Naive thymus-derived CD4-positive, alpha-beta T cell (primary cell): ENCODE measurements at regions not wholly inside any gene's neighbourhood (a gene's known extent, or its start where the extent isn't known, plus 50 kb on each side); places are given as distances from the start of the nearest gene placed in this dataset.

Source experiments
- ATAC-seq: fragments of 150-1000 bp; cut with Tn5 transposase; 2 replicates; pipeline ENCODE4 v1.10.0; 2021; ENCODE audit warnings: mild to moderate bottlenecking, moderate library complexity
- CTCF ChIA-PET: fragments of 350-600 bp; sonication (Branson Sonifier 250); formaldehyde crosslinking; loops from one replicate; lab custom pipeline; 2021; ENCODE audit warnings: antibody characterized with exemption; lab: Charles Lee
- POLR2A ChIA-PET: fragments of 350-600 bp; sonication (Branson Sonifier 250); formaldehyde crosslinking; loops from one replicate; lab custom pipeline; 2021; ENCODE audit warnings: antibody characterized with exemption, inconsistent platforms; lab: Charles Lee
- DNase-seq, 9 donors: peaks; one replicate each; pipeline versions ENCODE4 v3.0.0 to v3.0.0-alpha.2; 2020 to 2022; ENCODE audit warnings: mixed read lengths in 1 of 9
- H3K27ac ChIP-seq: one replicate; pipeline ENCODE4 v1.7.0; 2013; ENCODE audit warnings: mild to moderate bottlenecking, low read depth, low read length, moderate library complexity
- H3K27me3 ChIP-seq, 2 donors: one replicate each; pipeline ENCODE4 v1.7.0; 2013; ENCODE audit warnings: low read length in 2 of 2, mild to moderate bottlenecking in 2 of 2, moderate library complexity in 2 of 2; ENCODE audit not compliant: control insufficient read depth in 2 of 2, insufficient read depth in 2 of 2
- H3K36me3 ChIP-seq, 3 experiments: 1 replicate in 2 of 3; 2 replicates in 1 of 3; pipeline ENCODE4 v1.7.0; 2013; ENCODE audit warnings: low read length in 3 of 3, mild to moderate bottlenecking in 3 of 3, moderate library complexity in 1 of 3; ENCODE audit not compliant: insufficient read depth in 3 of 3, control insufficient read depth in 2 of 3
- H3K4me1 ChIP-seq, 2 donors: one replicate each; pipeline ENCODE4 v1.7.0; 2013; ENCODE audit warnings: low read length in 2 of 2, mild to moderate bottlenecking in 2 of 2, moderate library complexity in 1 of 2; ENCODE audit not compliant: control insufficient read depth in 2 of 2, insufficient read depth in 2 of 2
- H3K4me3 ChIP-seq: 2 replicates; pipeline ENCODE4 v1.7.0; 2013; ENCODE audit warnings: mild to moderate bottlenecking, low read length
- H3K9me3 ChIP-seq, 3 experiments: 1 replicate in 2 of 3; 2 replicates in 1 of 3; pipeline ENCODE4 v1.7.0; 2013; ENCODE audit warnings: low read length in 3 of 3; ENCODE audit not compliant: control insufficient read depth in 2 of 3
- H3K27ac Mint-ChIP-seq, 9 donors: one replicate each; pipeline ENCODE4 v1.8.0; 2020 to 2022; ENCODE audit warnings: mixed read lengths in 9 of 9, mild to moderate bottlenecking in 8 of 9, moderate library complexity in 5 of 9, inconsistent platforms in 2 of 9
- H3K27me3 Mint-ChIP-seq, 5 donors: one replicate each; pipeline ENCODE4 v1.8.0; 2021 to 2022; ENCODE audit warnings: mixed read lengths in 5 of 5, mild to moderate bottlenecking in 1 of 5
- H3K36me3 Mint-ChIP-seq, 5 donors: one replicate each; pipeline ENCODE4 v1.8.0; 2020 to 2022; ENCODE audit warnings: mixed read lengths in 5 of 5, mild to moderate bottlenecking in 3 of 5, inconsistent platforms in 1 of 5
- H3K4me1 Mint-ChIP-seq, 7 donors: one replicate each; pipeline ENCODE4 v1.8.0; 2020 to 2022; ENCODE audit warnings: mixed read lengths in 7 of 7, mild to moderate bottlenecking in 3 of 7, inconsistent platforms in 1 of 7
- H3K4me3 Mint-ChIP-seq, 10 donors: one replicate each; pipeline ENCODE4 v1.8.0; 2020 to 2022; ENCODE audit warnings: mild to moderate bottlenecking in 10 of 10, mixed read lengths in 10 of 10, moderate library complexity in 6 of 10, inconsistent platforms in 2 of 10
- H3K9me3 Mint-ChIP-seq, 11 donors: one replicate each; pipeline ENCODE4 v1.8.0; 2020 to 2022; ENCODE audit warnings: mixed read lengths in 11 of 11, mild to moderate bottlenecking in 4 of 11, inconsistent platforms in 1 of 11, moderate library complexity in 1 of 11
- intact Hi-C, 2 donors: fragments of 100-400 bp; cut with micrococcal nuclease; formaldehyde crosslinking; loops; one replicate each; pipeline ENCODE4 v1.15.1; 2023

DNA sequence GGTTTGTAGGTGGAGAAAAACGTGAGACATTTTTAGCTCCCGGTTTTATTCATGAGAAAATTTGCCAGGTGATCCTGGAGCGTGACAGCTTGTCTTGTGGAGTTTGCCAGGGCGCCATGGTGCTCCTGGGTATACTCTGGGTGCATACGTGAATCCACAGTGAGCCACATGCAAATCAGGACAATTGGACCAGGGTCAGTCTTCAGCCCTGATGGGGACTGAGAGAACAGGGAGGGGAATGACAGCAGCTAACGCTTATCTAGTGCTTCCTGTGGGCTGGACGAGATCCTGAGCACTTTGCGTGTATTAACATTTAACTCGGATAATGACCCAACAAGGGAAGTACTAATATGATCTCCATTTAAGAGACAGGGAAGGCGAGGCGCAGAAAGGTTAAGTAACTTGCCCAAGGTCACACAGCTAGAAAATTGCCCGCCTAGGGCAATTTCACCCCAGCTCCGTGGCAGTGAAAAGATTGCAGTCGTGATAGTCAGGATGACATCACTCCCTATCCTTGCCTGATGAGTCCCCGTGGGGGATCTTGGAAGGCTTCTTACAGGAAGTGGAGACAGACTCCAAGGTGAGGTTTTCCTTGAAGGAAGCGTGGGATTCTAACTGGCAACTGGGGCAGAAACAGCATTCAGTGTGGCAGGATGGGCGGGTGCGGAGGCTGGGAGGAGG, 118.4 kb upstream of the NCOR2 start:
- no peaks in the 10 kb centered on the region for H3K27me3 ChIP-seq
- ATAC-seq, result no peak
- H3K36me3 ChIP-seq, result no peaks in the 10 kb centered on the region
- H3K27ac Mint-ChIP-seq, result peak overlapping the region in 1 of 9 donors; percentile 54
- ChIA-PET CTCF (no interaction called here), POLR2A (no interaction called here)
- no peak for DNase-seq
- no peak overlapping the region for H3K4me3 ChIP-seq
- peaks cover 11 to 18% of the 10 kb centered on the region in 2 donors for H3K4me1 ChIP-seq
- peak overlapping the region in 1 of 10 donors; percentile 30 for H3K4me3 Mint-ChIP-seq
- peaks cover 0 to 8% (median 0%) of the 10 kb centered on the region in 5 donors for H3K36me3 Mint-ChIP-seq
- peaks cover 20 to 32% (median 27%) of the 10 kb centered on the region in 7 donors for H3K4me1 Mint-ChIP-seq
- H3K27me3 Mint-ChIP-seq, result peaks cover 0 to 3% (median 0%) of the 10 kb centered on the region in 5 donors
- H3K9me3 Mint-ChIP-seq, result peaks cover 0 to 2% (median 0%) of the 10 kb centered on the region in 11 donors
- H3K9me3 ChIP-seq, result no peaks in the 10 kb centered on the region
- intact Hi-C loops, result no loop called here
- no peak overlapping the region for H3K27ac ChIP-seq

- H3K36me3 ChIP-seq, result no peaks in the 10 kb centered on the region
- DNase-seq (no peak), ATAC-seq (no peak)
- H3K4me1 ChIP-seq, result peaks cover 11 to 18% of the 10 kb centered on the region in 2 donors
- Mint-ChIP-seq H3K4me1 (peaks cover 20 to 32% (median 27%) of the 10 kb centered on the region in 7 donors), H3K27me3 (peaks cover 0 to 3% (median 0%) of the 10 kb centered on the region in 5 donors), H3K9me3 (peaks cover 0 to 2% (median 0%) of the 10 kb centered on the region in 11 donors), H3K4me3 (no peak overlapping the region), H3K27ac (peak overlapping the region in 1 of 9 donors; percentile 54), H3K36me3 (peaks cover 0 to 6% (median 0%) of the 10 kb centered on the region in 5 donors)
- ChIA-PET POLR2A (no interaction called here), CTCF (no interaction called here)
- no peak overlapping the region for H3K27ac ChIP-seq
- no peak overlapping the region for H3K4me3 ChIP-seq
- H3K9me3 ChIP-seq, result no peaks in the 10 kb centered on the region
- no peaks in the 10 kb centered on the region for H3K27me3 ChIP-seq
- intact Hi-C loops, result no loop called here
These were observed 117.7 kb upstream of the NCOR2 start for GRCh38 chr12:124684971-124685688.

- Histone ChIP-seq H3K4me3 (no peak overlapping the region), H3K27ac (no peak overlapping the region), H3K9me3 (no peaks in the 10 kb centered on the region), H3K36me3 (no peaks in the 10 kb centered on the region), H3K4me1 (peaks cover 11 to 18% of the 10 kb centered on the region in 2 donors), H3K27me3 (no peaks in the 10 kb centered on the region)
- H3K9me3 Mint-ChIP-seq, result peaks cover 0 to 2% (median 0%) of the 10 kb centered on the region in 11 donors
- no peak overlapping the region for H3K27ac Mint-ChIP-seq
- intact Hi-C loops, result no loop called here
- POLR2A ChIA-PET, result no interaction called here
- H3K4me3 Mint-ChIP-seq, result no peak overlapping the region
- no peak for DNase-seq
- ATAC-seq, result no peak
- H3K27me3 Mint-ChIP-seq, result peaks cover 0 to 3% (median 0%) of the 10 kb centered on the region in 5 donors
- CTCF ChIA-PET, result no interaction called here
- peaks cover 20 to 32% (median 27%) of the 10 kb centered on the region in 7 donors for H3K4me1 Mint-ChIP-seq
- peaks cover 0 to 6% (median 0%) of the 10 kb centered on the region in 5 donors for H3K36me3 Mint-ChIP-seq
These were observed 117.1 kb upstream of the NCOR2 start for GRCh38 chr12:124684496-124684895.

DNA sequence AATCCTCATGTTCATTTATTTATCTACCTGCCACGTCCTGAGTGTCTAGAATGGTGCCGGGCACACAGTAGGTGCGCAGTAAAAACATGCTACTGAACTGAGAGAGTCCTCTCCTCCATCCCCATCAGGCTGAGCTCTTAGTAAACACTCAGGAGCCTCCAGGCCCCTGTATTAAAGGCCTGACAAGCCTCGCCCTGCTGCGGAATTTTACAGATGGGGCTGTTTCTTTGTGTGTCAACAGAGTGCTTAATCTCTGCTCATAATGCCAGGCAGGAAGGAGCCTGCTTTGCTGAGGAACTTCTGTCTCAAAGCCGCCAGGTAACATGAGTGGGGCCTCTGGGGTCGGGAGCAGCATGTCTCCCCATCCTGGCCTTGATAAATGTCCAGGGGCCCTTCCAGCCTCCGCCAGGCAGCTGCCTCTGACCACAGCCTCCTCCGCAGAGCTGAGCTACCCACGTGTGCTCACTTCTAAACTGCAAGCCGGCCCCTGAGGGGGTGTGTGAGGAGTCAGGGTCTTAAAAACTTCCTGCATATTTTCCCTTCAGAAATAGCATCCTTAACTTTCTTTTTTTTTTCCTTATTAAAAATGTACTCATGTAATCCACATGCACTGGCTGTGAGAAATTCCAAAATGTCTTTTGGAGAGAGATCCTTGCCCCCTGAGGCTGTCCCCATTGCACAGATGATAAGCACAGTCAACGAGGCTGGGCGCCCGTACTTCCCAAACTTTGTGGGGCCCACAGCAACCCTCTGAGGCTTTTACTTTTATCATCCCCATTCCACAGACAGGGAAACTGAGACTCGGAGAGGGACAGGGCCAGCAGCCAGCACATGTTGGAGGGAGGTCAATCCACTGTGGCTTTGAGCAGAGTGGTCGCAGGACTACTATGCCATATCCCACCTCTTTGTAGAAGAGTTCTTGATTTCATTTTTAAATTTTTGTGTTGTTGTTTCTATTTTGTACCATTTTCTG, 116.0 kb upstream of the NCOR2 start:
- no peak for DNase-seq
- no peak overlapping the region for H3K27ac ChIP-seq
- no peaks in the 10 kb centered on the region for H3K9me3 ChIP-seq
- no peak overlapping the region for H3K4me3 Mint-ChIP-seq
- H3K27me3 Mint-ChIP-seq, result peaks cover 0 to 3% (median 0%) of the 10 kb centered on the region in 5 donors
- peaks cover 14 to 28% (median 23%) of the 10 kb centered on the region in 7 donors for H3K4me1 Mint-ChIP-seq
- H3K27me3 ChIP-seq, result no peaks in the 10 kb centered on the region
- H3K4me3 ChIP-seq, result no peak overlapping the region
- H3K36me3 ChIP-seq, result no peaks in the 10 kb centered on the region
- no peak for ATAC-seq
- H3K27ac Mint-ChIP-seq, result peak overlapping the region in 1 of 9 donors; percentile 53
- ChIA-PET CTCF (interaction anchor here (0.7 kb wide), 1 partner anchor 121 kb away, joined by 3 read pairs; no protein-coding TSS in a partner anchor), POLR2A (no interaction called here)
- H3K36me3 Mint-ChIP-seq, result peaks cover 0 to 3% (median 0%) of the 10 kb centered on the region in 5 donors
- H3K9me3 Mint-ChIP-seq, result peaks cover 0 to 2% (median 0%) of the 10 kb centered on the region in 11 donors
- peaks cover 8 to 16% of the 10 kb centered on the region in 2 donors for H3K4me1 ChIP-seq
- intact Hi-C loops, result no loop called here

GRCh38 chr12:124682425-124683151, 115.2 kb upstream of the NCOR2 start:
- Histone ChIP-seq H3K36me3 (no peaks in the 10 kb centered on the region), H3K27me3 (no peaks in the 10 kb centered on the region), H3K9me3 (no peaks in the 10 kb centered on the region), H3K4me1 (peaks cover 2 to 7% of the 10 kb centered on the region in 2 donors), H3K4me3 (no peak overlapping the region), H3K27ac (no peak overlapping the region)
- Mint-ChIP-seq H3K27ac (peak overlapping the region in 2 of 9 donors; percentile 46 to 53), H3K9me3 (peaks cover 0 to 2% (median 0%) of the 10 kb centered on the region in 11 donors), H3K4me1 (peaks cover 8 to 20% (median 14%) of the 10 kb centered on the region in 7 donors), H3K4me3 (no peak overlapping the region), H3K27me3 (peaks cover 0 to 3% (median 0%) of the 10 kb centered on the region in 5 donors), H3K36me3 (peaks cover 0 to 3% (median 0%) of the 10 kb centered on the region in 5 donors)
- ATAC-seq (no peak), DNase-seq (no peak)
- CTCF ChIA-PET, result interaction anchor here (0.7 kb wide), 1 partner anchor 120 kb away, joined by 3 read pairs; no protein-coding TSS in a partner anchor
- POLR2A ChIA-PET, result no interaction called here
- intact Hi-C loops, result no loop called here
